Tongue (tissue), 1 donor: ENCODE measurements at regions not wholly inside any gene's neighbourhood (a gene's known extent, or its start where the extent isn't known, plus 50 kb on each side); places are given as distances from the start of the nearest gene placed in this dataset.
"Not testable (repeated sequence)": the region's sequence is repeated elsewhere in the genome, so short reads cannot be mapped to it uniquely, and the experiment has no call there.

Source experiments
- DNase-seq: peaks from one replicate; pipeline ENCODE4 v3.0.0-alpha.2; 2015

DNA sequence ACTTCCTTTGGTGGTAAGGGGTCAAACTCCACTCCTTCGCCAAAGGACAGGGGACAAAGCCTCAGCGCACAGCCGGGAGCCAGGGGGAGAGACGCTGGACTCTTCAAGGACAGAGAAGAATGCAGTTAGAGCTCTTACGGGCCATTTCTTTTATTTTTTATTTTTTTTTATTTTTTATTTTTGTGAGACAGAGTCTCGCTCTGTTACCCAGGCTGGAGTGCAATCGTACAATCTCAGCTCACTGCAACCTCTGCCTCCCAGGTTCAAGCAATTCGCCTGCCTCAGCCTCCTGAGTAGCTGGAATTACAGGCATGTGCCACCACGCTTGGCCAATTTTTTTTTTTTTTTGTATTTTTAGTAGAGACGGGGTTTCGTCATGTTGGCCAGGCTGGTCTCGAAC, 93.2 kb upstream of the RPH3AL start, which contains the start of gene RFLNB:
TSS of gene RFLNB (minus strand) at position 101 of the 400 bp plus-strand sequence.
- not testable (repeated sequence) for DNase-seq

DNA sequence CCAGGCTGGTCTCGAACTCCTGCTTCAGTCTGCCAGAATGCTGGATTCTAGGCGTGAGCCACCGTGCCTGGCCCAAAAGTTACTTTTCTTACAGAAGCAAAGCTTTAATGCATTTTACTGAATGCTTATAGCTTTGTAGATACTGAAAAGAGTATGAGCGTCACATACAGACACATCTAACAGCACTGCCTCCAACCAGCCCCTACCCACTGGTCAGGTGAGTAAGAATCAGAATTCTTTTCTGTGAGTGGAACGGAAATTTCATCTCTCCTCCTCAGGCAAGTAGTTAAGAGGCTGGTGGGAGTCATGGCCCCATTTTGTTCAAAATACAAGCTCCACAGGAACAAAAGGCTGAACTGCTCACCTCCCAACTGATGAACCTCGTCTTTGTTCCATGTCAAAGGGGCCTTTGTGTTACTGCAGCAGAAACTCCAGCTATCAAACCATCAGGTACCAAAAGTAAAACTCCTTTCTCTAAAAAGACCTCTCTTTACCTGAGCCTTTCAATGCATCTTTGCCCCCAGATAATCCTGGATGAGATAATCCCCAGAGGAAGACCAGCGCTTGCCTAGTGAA, 92.4 kb upstream of the RPH3AL start:
- DNase-seq, result no peak

DNA sequence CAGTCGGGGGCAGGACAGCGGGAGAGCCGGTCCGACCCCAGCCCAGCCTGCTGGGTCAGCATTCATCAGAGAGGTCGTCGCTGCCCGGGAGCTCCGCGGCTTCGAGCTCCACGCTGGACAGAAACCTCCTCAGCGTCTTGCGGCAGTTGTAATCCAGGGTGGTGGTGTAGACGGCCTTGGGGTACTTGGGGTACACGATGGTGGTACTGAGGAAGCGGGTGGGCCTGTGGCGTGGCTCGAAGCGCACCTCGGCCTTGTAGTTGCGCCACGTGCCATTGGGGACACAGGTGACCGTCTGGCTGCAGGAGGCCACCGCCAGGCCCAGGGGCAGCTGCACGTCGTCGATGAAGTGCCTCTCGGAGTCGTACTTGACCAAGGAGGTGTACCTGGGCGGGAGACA, 90.5 kb upstream of the RPH3AL start:
- DNase-seq, result no peak

DNA sequence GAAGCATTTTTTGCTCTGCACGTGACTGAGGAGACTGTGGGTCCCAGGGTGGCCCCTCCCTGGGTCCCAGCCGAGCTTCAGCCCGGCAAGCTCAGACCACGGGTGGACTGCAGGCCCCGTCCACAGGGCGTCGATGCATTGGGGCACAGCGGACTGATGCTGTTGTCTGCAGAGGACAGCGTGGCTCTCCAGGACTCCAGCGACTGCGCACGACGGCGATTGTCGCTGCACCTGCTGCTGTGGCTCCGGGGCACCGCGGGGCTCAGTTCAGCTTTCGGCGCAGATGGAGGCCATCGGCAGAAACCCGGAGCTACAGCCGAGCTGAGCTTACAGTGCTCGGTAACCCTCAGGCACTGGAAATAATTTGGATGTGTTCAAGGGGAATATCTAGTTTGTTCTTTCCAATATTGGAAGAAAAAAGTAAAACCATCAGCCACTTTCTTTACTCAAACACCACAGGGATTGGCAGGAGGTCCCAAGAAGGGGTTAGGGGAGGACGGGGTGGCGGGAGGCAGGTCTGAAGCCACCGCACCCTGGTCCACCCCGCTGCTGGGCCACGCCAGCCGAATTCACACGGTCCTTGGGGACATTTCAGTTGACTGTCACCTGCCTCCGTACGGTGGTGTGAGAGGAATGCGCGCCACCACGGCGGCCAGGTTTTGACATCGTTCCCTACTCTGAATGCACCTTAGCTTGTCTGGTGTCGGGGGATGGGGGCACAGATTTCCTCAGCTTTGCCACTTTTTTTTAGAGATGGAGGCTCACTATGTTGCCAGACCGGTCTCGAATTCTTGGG, 88.7 kb upstream of the RPH3AL start:
- DNase-seq, result no peak

DNA sequence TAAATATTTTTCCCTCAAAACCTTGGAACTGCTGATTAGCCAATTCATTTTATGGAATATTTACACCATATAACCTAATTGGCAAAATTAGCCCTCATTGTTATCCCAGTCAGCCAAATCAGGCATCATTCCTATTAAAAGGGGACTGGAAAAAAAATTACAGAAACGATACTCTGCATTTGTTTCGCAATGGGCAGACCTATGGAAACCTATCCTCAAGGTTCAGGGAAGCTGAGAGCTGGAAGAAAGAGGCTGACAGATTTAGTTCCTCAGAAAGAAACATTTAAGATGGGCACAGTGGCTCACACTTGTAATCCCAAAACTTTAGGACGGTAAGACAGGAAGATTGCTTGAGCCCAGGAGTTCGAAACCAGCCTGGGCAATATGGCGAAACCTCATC, 85.6 kb upstream of the RPH3AL start:
- DNase-seq, result no peak

DNA sequence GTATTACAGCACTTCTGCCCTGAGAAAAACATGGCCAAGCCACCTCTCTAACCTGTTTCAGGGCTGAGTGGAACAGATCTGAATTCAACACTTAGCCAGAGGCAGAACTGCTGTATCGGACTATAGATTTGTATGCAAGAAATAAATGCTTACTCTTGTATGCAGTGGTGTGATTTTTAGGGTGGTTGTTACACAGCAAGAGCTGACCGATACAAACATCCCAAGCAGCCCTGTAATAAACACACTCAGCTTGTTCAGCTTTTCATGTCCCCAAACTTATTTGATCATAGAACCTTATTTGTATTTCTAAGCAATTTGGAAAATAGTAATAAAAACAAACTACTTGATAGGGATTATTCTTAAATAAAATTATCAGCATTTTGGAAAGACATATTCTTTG, 84.9 kb upstream of the RPH3AL start:
- DNase-seq, result no peak

DNA sequence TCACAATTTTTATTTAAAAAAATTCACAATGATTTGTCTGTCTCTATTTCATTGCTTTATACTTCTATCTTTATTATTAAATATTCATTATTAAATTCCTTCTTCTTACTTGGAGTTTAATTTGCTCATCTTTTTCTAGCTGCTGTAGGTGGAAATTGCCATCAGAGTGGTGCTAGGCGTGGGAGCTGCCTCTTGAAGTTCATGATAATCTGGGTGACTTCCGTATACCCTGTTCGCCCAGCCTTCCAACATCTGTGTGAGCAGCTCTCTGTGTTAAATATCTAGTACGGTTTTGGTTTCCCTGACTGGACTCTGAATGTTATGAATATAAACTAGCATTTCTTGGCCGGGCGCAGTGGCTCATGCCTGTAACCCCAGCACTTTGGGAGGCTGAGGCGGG, 84.0 kb upstream of the RPH3AL start:
- DNase-seq, result no peak

DNA sequence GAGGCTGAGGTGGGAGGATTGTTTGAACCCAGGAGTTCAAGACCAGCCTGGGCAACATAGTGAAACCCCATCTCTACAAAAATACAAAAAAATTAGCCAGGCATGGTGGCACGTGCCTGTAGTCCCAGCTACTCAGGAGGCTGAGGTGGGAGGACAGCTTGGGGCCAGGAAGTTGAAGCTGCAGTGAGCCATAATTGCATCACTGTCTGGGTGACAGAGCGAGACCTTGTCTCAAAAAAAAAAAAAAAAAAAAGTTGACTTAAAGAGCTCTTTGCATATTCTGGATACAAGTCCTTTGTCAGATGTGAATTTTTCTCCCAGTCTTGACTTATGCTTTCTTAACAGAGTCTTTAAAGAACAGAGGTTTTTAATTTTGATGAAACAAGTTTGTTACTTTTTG, 79.9 kb upstream of the RPH3AL start:
- not testable (repeated sequence) for DNase-seq

DNA sequence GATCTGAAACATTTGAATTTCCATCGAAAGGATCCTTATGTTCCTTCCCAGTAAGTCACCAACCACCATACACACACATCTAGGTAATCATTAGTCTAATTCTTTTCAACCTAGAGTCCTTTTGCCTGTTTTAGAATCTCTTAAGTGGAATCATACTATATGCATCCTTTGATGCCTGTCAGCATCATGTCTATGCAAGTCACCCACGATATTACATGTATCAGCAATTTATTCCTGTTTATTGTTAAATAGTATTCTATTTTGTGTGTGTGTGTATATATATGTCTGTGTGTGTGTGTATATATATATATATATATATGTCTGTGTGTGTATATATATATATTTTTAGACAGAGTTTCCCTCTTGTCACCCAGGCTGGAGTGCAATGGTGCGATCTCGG, 78.9 kb upstream of the RPH3AL start:
- no peak for DNase-seq

DNA sequence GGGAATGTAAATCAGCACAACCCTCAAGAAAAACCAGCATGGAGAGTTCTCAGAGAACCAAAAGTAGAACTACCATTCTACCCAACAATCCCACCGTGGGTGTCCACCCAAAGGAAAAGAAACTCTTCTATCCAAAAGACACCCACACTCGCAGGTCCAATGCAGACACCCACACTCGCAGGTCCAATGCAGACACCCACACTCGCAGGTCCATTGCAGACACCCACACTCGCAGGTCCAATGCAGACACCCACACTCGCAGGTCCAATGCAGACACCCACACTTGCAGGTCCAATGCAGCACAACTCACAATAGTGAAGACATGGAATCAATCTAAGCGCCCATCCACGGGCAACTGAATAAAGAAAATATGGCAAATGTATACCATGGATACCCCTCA, 77.0 kb upstream of the RPH3AL start:
- DNase-seq, result no peak

DNA sequence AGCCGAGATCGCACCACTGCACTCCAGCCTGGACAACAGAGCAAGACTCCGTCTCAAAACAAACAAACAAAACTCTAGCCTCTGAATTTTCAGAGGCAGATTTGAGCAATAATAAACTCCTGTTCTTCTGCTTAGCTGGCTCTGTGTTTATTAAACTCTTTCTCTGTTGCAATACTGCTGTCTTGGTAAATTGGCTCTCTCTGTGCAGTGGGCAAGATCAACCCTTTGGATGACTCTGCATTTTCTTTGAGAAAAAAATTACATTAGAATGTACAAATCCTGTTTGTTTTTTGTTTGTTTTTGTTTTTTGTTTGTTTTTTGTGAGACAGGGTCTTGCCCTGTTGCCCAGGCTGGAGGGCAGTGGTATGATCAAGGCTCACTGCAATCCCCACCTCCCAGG, 75.8 kb upstream of the RPH3AL start:
- DNase-seq, result no peak

DNA sequence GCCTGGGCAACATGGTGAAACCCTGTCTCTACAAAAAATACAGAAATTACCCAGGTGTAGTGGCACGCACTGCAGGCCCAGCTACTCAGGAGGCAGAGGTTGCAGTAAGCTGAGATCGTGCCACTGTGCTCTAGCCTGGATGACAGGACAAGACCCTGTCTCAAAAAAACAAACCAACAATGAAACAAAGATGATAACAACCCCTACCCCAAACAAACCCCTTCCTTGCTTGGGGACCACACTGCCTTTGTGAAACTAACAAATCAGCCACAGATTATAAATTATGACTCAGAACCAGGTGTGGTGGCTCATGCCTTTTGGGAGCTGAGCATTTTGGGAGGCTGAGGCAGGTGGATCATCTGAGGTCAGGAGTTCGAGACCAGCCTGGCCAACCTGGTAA, 75.3 kb upstream of the RPH3AL start:
- DNase-seq, result no peak

DNA sequence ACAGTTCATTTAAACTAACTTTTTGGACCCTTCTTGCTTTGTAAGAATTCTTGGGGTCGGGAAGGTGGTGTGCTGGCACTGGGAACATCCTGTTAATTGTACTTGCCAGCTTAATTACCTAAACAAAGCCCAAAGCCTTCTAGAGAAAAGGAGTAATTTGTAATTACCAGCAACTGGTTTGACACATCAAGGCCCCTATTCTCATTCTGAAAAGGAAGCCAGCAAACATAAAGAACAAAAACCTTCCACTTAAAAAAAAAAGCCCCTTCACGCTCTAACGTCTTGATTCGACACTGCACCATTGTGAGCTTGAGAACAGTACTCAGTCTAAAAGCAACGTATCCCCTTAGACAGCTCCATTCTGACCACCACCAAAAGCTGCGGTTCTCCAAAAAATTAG, 74.7 kb upstream of the RPH3AL start:
- DNase-seq, result no peak

DNA sequence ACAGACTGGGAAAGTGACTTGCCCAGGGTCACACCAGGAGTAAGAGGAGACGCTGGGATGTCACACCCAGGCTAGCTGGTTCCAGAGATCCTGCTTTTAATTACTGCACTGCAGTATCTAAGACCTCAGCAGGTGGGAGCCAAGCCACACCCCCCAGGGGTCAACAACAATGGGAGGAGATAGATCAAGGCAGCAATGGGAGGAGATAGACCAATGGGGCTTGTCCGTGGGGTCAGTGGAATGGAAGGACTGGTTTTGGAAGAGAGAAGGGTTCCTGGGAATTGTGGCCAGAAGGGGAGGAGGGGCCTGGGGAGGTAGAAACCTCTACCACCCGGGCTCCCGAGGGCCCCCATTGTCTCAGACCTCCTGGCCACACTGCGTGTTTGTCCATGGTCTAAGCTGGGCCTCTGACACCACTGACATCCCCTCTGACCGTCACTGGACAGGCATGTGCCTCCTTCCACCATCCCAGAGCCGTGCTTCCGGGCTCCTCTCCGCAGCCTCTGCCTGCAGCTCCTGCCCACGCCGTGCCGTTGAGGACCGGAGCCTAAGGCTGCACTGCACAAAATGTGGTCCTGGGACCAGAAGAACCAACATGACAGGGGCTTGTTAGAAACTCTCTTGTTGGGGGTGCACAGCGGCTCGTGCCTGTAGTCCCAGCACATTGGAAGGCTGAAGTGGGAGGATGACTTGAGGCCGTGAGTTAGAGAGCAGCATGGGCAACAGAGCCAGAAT, 69.8 kb upstream of the RPH3AL start:
- no peak for DNase-seq

DNA sequence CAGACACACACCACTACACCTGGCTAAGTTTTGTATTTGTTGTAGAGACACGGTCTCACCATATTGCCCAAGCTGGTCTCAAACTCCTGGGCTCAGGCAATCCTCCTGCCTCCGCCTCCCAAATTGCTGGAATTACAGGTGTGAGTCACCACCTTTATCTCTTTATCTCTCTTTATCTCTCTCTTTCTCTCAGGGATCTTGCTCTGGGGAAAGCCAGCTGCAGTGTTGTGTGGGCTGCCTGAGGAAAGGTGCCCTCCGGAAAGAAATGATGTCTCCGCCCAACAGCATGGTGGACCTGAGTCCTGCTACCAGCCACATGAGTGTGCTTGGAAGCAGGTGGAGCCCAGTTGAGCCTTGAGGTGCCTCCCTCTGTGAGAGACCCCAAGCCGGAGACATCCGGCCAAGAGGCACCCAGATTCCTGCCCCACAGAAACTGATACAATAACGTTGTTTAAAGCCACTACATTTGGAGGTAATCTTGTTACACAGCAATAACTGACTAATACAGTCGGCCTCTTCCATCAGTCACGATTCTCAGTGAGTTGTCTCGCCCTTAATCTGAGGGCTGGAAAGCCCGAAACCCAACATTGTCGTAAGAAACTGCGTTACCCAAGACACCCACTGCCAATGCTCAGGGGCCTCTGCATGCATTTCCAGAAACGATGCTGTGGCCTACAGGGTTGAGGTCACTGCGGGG, 68.0 kb upstream of the RPH3AL start:
- DNase-seq, result no peak

DNA sequence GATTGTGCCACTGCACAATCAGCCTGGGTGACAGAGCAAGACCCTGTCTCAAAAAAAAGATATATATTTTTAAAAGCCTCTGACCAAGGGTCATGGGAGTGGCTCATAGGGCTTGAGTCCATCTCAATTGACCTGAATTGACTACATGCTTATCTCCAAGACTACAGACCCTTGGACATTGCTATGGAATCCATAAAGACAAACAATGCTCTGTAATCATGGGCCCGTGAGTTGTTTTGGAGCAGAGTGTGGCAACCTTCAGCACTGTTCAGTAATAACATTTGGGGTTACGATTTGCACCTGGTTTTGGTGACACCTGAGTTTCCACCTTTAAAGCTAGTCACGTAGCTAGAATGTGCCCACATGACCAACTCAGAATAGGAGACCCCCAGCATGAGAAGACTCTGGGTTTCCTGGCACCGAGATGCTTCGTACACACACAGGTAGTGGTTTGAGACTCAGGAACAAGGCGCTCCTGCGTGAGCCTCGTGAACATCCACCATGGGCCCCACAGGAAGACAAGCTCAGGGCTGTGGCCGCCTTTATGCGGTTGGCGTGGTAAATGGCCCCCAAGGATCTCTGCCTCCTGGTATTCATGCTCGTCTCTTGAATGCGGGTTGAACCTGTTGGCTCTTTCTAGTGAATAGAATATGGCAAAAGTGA, 66.6 kb upstream of the RPH3AL start:
- no peak for DNase-seq

DNA sequence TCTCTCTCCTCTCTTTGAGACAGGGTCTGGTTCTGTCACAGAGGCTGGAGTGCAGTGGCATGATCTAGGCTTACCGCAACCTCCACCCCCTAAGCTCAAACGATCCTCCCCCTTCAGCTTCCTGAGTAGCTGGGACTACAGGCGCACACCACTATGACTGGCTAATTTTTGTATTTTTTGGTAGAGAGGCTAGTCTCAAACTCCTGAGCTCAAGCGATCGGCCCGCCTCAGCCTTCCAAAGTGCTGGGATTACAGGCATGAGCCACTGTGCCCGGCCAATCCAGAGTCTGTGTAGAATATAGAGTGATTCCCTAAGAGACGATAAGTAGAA, 65.8 kb upstream of the RPH3AL start:
- DNase-seq, result no peak

DNA sequence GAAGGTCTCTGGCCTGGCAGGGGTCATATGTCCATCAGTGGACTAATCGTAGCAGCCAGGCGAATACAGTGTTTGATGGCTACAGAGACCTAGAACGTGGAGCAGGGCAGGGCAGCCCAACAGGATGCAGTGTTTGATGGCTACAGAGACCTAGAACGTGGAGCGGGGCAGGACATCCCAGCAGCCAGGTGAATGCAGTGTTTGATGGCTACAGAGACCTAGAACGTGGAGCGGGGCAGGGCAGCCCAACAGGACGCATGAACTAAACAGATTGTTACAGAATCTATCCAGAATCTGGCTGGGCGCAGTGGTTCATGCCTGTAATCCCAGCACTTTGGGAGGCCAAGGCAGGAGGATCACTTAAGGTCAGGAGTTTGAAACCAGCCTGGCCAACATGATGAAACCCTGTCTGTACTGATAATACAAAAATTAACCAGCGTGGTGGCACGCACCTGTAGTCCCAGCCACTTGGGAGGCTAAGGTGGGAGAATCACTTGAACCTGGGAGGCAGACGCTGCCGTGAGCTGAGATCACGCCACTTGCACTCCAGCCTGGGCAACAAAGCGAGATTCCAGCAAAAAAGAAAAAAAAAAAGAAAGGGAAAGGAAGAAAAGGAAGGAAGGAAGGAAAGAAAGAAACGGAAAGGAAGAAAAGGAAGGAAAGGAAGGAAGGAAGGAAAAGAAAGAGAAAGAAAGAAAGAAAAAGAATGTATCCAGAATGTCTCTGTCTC, 65.2 kb upstream of the RPH3AL start:
- DNase-seq, result no peak

DNA sequence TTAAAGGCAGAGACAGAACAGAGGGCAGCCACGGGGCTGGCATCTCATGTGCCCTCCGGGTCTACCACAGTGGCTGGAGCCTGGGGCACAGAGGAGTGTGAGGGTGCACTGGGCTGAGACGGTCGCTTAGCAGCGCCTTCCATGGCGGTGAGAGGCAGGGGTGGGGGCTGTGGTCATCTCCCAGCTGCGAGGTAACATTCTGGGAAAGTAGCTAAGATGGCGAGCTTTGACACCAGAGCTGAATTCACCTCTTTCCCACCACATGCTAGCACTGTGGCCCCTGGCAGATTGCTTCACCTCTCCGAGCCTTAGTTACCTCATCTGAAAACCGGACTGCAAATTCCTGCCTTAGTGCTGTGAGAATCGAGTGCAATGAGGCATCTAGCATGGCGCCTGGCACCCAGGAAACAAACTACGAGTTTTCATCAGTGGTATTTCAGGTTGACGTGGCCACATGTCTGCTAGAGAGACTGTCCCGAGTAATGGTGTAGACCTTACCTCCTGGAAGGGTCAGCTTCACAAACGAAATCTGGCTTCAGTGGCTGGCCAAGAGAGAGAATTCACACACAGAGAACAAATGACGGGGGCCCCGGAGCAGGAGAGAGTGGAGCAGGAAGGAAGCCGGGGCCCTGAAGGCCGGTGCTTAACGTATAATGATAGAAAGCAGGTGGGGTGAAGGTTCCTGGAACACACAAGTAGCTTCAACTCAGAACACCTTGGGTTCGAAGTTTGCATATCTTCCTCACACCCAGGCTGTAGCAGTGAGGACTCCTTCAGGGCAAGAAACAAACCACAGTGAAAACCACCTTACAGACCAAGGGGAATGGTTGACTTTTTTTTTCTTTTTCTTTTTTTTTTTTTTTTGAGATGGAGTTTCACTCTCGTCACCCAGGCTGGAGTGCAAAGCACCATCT, 63.9 kb upstream of the RPH3AL start:
- DNase-seq, result no peak

DNA sequence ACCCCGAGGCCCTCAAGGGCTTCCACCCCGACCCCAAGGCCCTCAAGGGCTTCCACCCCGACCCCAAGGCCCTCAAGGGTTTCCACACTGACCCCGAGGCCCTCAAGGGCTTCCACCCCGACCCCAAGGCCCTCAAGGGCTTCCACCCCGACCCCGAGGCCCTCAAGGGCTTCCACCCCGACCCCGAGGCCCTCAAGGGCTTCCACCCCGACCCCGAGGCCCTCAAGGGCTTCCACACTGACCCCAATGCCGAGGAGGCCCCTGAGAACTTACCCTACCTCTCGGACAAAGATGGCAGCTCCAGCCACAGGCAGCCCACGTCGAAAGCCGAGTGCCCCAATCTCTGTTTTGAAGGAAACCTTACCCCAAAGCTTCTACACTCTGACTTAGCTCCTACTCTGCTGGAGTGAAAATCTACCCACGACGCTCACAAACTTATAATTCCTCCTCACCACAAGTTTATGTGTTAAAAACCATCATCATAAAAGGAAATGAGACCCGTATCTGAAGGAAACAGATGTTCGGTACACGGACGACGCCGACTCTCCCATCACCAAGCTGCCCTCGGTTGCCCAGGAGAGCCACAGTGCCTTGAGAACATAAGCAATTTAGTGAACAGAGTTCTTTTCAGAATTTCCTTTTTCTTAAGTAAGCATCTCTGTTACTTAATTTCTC, 61.2 kb upstream of the RPH3AL start:
- no peak for DNase-seq
